GM06990 (cell line): ENCODE measurements at regions not wholly inside any gene's neighbourhood (a gene's known extent, or its start where the extent isn't known, plus 50 kb on each side); places are given as distances from the start of the nearest gene placed in this dataset.

Experiments
- DNase-seq: peaks from one replicate; pipeline ENCODE4 v3.0.0-alpha.2; 2011; ENCODE audit not compliant: insufficient read length; ENCODE audit errors: extremely low read depth
- H3K27me3 ChIP-seq: replicated peaks from 2 replicates; pipeline ENCODE4 v1.6.0; 2011; ENCODE audit warnings: low read length; ENCODE audit not compliant: control insufficient read depth, insufficient read depth
- H3K36me3 ChIP-seq: 2 replicates; pipeline ENCODE4 v1.5.1; 2011; ENCODE audit warnings: low read length; ENCODE audit not compliant: control insufficient read depth, insufficient read depth
- H3K4me3 ChIP-seq: replicated peaks from 2 replicates; pipeline ENCODE4 v1.5.1; 2011; ENCODE audit warnings: low read depth, mild to moderate bottlenecking, control low read depth, low read length
- CTCF ChIP-seq: IDR thresholded peaks from 2 replicates; pipeline ENCODE4 v1.5.1; 2011; ENCODE audit warnings: low read length, control low read depth, mild to moderate bottlenecking, inconsistent platforms; ENCODE audit not compliant: insufficient read depth, poor library complexity, severe bottlenecking

GRCh38 chr6:113073611-113074191, 726.6 kb downstream of the RFPL4B start:
- no peaks in the 10 kb centered on the region for H3K27me3 ChIP-seq
- no peak for DNase-seq
- TF ChIP-seq CTCF, result no peak
- H3K36me3 ChIP-seq, result no peaks in the 10 kb centered on the region
- H3K4me3 ChIP-seq, result no peak overlapping the region

- Histone ChIP-seq H3K27me3 (no peaks in the 10 kb centered on the region), H3K4me3 (no peak overlapping the region), H3K36me3 (no peaks in the 10 kb centered on the region)
- no peak for TF ChIP-seq CTCF
- DNase-seq, result no peak
These were observed 729.0 kb downstream of the RFPL4B start for GRCh38 chr6:113076116-113076515.

- no peak overlapping the region for H3K4me3 ChIP-seq
- H3K36me3 ChIP-seq, result no peaks in the 10 kb centered on the region
- no peak for DNase-seq
- no peaks in the 10 kb centered on the region for H3K27me3 ChIP-seq
- TF ChIP-seq CTCF, result no peak
These were observed 729.7 kb downstream of the RFPL4B start for GRCh38 chr6:113076816-113077215.

GRCh38 chr6:113077794-113078193, 730.7 kb downstream of the RFPL4B start:
- H3K36me3 ChIP-seq, result no peaks in the 10 kb centered on the region
- TF ChIP-seq CTCF, result no peak
- no peaks in the 10 kb centered on the region for H3K27me3 ChIP-seq

GRCh38 chr6:113078791-113079190, 731.7 kb downstream of the RFPL4B start:
- DNase-seq, result no peak
- TF ChIP-seq CTCF, result no peak
- Histone ChIP-seq H3K36me3 (no peaks in the 10 kb centered on the region), H3K27me3 (no peaks in the 10 kb centered on the region), H3K4me3 (no peak overlapping the region)

More at GRCh38 chr6:113077794-113078193, 730.7 kb downstream of the RFPL4B start:
- no peak for DNase-seq
- no peak overlapping the region for H3K4me3 ChIP-seq

GRCh38 chr6:113082745-113083144, 735.6 kb downstream of the RFPL4B start:
- no peak for DNase-seq
- Histone ChIP-seq H3K36me3 (no peaks in the 10 kb centered on the region), H3K4me3 (no peak overlapping the region), H3K27me3 (no peaks in the 10 kb centered on the region)
- no peak for TF ChIP-seq CTCF
